Smooth muscle cell (in vitro differentiated cells): ENCODE measurements at regions not wholly inside any gene's neighbourhood (a gene's known extent, or its start where the extent isn't known, plus 50 kb on each side); places are given as distances from the start of the nearest gene placed in this dataset.
A peak's percentile ranks its signal among the peaks of the same experiment; 100 is the strongest.

Experiments used
- DNase-seq: peaks from one replicate; lab custom pipeline; 2025; ENCODE audit not compliant: unreplicated experiment; lab: John Stamatoyannopoulos, UW
- H2AFZ ChIP-seq: fragments of 200-600 bp; sonication (generic); 2 replicates; pipeline ENCODE4 v1.6.0; 2016; ENCODE audit warnings: antibody characterized with exemption, low read depth, mild to moderate bottlenecking
- H3F3A ChIP-seq: fragments of 200-600 bp; sonication (generic); 2 replicates; pipeline ENCODE4 v1.6.0; 2017; ENCODE audit warnings: antibody characterized with exemption, low read depth
- H3K27ac ChIP-seq: fragments of 200-600 bp; sonication (generic); 2 replicates; pipeline ENCODE4 v1.5.1; 2016; ENCODE audit warnings: low read depth, mild to moderate bottlenecking
- H3K27me3 ChIP-seq: fragments of 200-600 bp; sonication (generic); 2 replicates; pipeline ENCODE4 v1.6.1; 2016; ENCODE audit warnings: low read depth, mild to moderate bottlenecking
- H3K36me3 ChIP-seq: fragments of 200-600 bp; sonication (generic); 2 replicates; pipeline ENCODE4 v1.5.1; 2016; ENCODE audit warnings: low read depth
- H3K4me1 ChIP-seq: fragments of 200-600 bp; sonication (generic); 2 replicates; pipeline ENCODE4 v1.5.1; 2016; ENCODE audit warnings: low read depth
- H3K4me2 ChIP-seq: fragments of 200-600 bp; sonication (generic); 2 replicates; pipeline ENCODE4 v1.6.0; 2016; ENCODE audit warnings: mild to moderate bottlenecking
- H3K4me3 ChIP-seq: fragments of 200-600 bp; sonication (generic); 2 replicates; pipeline ENCODE4 v1.5.1; 2016; ENCODE audit warnings: mild to moderate bottlenecking
- H3K79me2 ChIP-seq: fragments of 200-600 bp; sonication (generic); 2 replicates; pipeline ENCODE4 v1.6.0; 2016; ENCODE audit warnings: low read depth, mild to moderate bottlenecking
- H3K9ac ChIP-seq: fragments of 200-600 bp; sonication (generic); 2 replicates; pipeline ENCODE4 v1.6.0; 2016; ENCODE audit warnings: low read depth
- H3K9me3 ChIP-seq: fragments of 200-600 bp; sonication (generic); replicated peaks from 2 replicates; pipeline ENCODE4 v1.5.1; 2016; ENCODE audit warnings: low read depth
- H4K20me1 ChIP-seq: fragments of 200-600 bp; sonication (generic); 2 replicates; pipeline ENCODE4 v1.6.0; 2016; ENCODE audit warnings: low read depth
- WGBS: methylation state at CpG from one replicate; pipeline ENCODE4 v1.1.7; 2016; ENCODE audit warnings: low lambda C conversion rate; 5-methylcytosine and 5-hydroxymethylcytosine counted together
- TF ChIP-seq, protein P1 (sequence below): fragments of 200-600 bp; sonication (generic); IDR thresholded peaks from 2 replicates; pipeline ENCODE4 v1.5.1; 2017; ENCODE audit warnings: borderline replicate concordance, mild to moderate bottlenecking, antibody characterized with exemption; ENCODE audit not compliant: insufficient read depth, poor library complexity, severe bottlenecking

DNA sequence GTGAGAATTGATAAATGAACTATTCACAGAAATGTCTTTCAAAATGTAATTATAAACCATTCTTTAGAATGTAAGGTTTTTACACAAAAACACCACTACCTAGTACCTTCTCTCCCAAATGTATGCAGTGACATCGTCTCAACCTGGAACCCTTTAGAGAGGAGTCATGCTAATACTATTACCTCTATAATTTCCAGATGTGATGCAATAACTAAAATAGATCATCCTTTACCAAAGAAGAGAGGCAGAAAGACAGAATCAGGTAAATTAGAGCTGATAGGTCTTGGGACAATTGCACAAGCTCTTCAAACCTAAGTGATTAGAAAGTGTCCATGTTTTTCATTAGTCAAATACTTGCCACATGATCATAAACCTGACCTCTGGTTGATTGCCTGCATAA, 96.7 kb downstream of the HDGFL1 start:
- Histone ChIP-seq H4K20me1 (no peaks in the 10 kb centered on the region), H3K4me3 (no peak overlapping the region), H3K4me1 (no peaks in the 10 kb centered on the region), H3K79me2 (no peaks in the 10 kb centered on the region), H3K27me3 (no peaks in the 10 kb centered on the region), H2AFZ (no peak overlapping the region), H3K36me3 (no peaks in the 10 kb centered on the region), H3F3A (no peaks in the 10 kb centered on the region), H3K4me2 (no peak overlapping the region), H3K27ac (no peak overlapping the region), H3K9me3 (no peaks in the 10 kb centered on the region), H3K9ac (no peak overlapping the region)
- no peak for DNase-seq
- 84% methylated on average over 1 of the region's 1 CpG for WGBS
- TF ChIP-seq, protein P1, sequence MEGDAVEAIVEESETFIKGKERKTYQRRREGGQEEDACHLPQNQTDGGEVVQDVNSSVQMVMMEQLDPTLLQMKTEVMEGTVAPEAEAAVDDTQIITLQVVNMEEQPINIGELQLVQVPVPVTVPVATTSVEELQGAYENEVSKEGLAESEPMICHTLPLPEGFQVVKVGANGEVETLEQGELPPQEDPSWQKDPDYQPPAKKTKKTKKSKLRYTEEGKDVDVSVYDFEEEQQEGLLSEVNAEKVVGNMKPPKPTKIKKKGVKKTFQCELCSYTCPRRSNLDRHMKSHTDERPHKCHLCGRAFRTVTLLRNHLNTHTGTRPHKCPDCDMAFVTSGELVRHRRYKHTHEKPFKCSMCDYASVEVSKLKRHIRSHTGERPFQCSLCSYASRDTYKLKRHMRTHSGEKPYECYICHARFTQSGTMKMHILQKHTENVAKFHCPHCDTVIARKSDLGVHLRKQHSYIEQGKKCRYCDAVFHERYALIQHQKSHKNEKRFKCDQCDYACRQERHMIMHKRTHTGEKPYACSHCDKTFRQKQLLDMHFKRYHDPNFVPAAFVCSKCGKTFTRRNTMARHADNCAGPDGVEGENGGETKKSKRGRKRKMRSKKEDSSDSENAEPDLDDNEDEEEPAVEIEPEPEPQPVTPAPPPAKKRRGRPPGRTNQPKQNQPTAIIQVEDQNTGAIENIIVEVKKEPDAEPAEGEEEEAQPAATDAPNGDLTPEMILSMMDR: no peak

DNA sequence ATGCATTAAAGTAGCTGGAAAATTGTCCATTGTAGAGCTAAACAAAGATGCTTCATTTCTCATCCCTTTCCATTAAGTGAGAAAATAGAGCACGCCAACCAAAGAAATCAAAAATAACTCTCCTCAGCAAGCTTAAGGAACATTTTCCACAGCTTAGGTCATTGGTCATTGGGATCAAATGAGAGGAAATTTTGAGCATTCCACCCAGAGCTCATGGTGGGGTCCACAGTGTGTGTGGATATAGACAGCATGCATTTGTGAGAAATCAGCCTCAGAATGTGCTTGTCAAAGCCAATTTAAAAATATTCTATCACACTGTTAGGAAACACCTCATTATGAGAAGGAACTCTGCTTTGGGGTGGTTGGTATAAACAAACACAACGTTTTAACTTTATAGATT, 97.2 kb downstream of the HDGFL1 start:
- no peaks in the 10 kb centered on the region for H3K36me3 ChIP-seq
- no peaks in the 10 kb centered on the region for H3K79me2 ChIP-seq
- DNase-seq: no peak
- H3K9me3 ChIP-seq: no peaks in the 10 kb centered on the region
- TF ChIP-seq, protein P1: no peak
- WGBS: 83% methylated on average over 2 of the region's 2 CpGs
- no peak overlapping the region for H3K4me2 ChIP-seq
- H3K4me1 ChIP-seq: no peaks in the 10 kb centered on the region
- H4K20me1 ChIP-seq: no peaks in the 10 kb centered on the region
- no peaks in the 10 kb centered on the region for H3F3A ChIP-seq
- H3K9ac ChIP-seq: no peak overlapping the region
- H3K4me3 ChIP-seq: no peak overlapping the region
- no peaks in the 10 kb centered on the region for H3K27me3 ChIP-seq
- no peak overlapping the region for H2AFZ ChIP-seq
- H3K27ac ChIP-seq: no peak overlapping the region

DNA sequence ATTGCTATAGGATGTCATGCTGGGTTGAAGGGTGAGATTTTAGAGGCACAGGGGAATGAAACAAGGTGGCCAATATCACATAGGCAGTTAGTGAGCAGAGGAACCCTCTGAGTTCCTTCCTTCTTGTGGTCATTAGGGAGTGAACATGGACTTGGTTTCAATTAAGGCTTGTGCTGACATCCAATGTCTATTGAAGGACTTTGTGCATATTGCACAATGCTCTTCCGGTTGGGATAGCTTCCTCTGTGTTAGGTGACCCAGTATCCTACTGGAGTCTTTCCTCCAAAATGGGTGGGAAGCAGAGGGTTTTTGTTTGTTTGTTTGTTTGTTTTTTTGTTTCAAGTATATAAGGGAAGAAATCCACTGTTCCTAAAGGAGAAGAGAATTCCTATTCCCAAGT, 98.5 kb downstream of the HDGFL1 start:
- Histone ChIP-seq H3K4me3 (no peak overlapping the region), H3K4me2 (no peak overlapping the region), H3K9me3 (no peaks in the 10 kb centered on the region), H3K9ac (no peak overlapping the region), H3K36me3 (no peaks in the 10 kb centered on the region), H4K20me1 (no peaks in the 10 kb centered on the region), H3K79me2 (no peaks in the 10 kb centered on the region), H3K4me1 (no peaks in the 10 kb centered on the region), H3K27me3 (no peaks in the 10 kb centered on the region), H2AFZ (peak overlapping the region; percentile 38), H3F3A (no peaks in the 10 kb centered on the region), H3K27ac (no peak overlapping the region)
- no peak for DNase-seq
- whole genome bisulfite sequencing: 95% methylated on average over 1 of the region's 1 CpG
- TF ChIP-seq, protein P1: no peak

DNA sequence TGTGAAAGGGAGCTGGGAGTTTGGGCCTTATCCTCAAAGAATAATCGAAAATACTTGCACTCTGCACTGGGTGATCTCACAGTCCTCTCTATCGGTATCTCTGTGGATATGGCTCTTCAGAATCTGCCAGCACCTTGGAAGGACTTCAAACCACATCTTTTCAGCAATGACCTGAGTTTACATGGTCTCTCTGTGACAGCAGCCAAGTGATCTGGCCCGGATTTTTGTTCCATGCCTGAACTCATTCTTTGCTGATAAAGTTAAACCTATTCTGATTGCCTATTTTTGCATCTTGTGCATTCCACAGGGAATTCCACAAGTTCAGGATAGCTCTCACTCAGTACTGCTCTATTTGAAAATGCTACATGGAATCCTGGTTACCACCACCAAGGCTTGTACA, 98.9 kb downstream of the HDGFL1 start:
- no peak overlapping the region for H3K4me3 ChIP-seq
- no peak overlapping the region for H3K9ac ChIP-seq
- no peaks in the 10 kb centered on the region for H4K20me1 ChIP-seq
- no peaks in the 10 kb centered on the region for H3K9me3 ChIP-seq
- TF ChIP-seq, protein P1: no peak
- H2AFZ ChIP-seq: peak overlapping the region; percentile 38
- no peak overlapping the region for H3K27ac ChIP-seq
- no peaks in the 10 kb centered on the region for H3K4me1 ChIP-seq
- no peaks in the 10 kb centered on the region for H3F3A ChIP-seq
- H3K36me3 ChIP-seq: no peaks in the 10 kb centered on the region
- no peak overlapping the region for H3K4me2 ChIP-seq
- WGBS: 92% methylated on average over 3 of the region's 3 CpGs
- H3K27me3 ChIP-seq: no peaks in the 10 kb centered on the region
- no peaks in the 10 kb centered on the region for H3K79me2 ChIP-seq
- DNase-seq: no peak
